Germinal center (tissue), 1 donor: ENCODE measurements at regions not wholly inside any gene's neighbourhood (a gene's known extent, or its start where the extent isn't known, plus 50 kb on each side); places are given as distances from the start of the nearest gene placed in this dataset.

Source experiments
- DNase-seq: peaks from one replicate; pipeline ENCODE4 v3.0.0; 2012; ENCODE audit warnings: mixed read lengths, low spot score

DNA sequence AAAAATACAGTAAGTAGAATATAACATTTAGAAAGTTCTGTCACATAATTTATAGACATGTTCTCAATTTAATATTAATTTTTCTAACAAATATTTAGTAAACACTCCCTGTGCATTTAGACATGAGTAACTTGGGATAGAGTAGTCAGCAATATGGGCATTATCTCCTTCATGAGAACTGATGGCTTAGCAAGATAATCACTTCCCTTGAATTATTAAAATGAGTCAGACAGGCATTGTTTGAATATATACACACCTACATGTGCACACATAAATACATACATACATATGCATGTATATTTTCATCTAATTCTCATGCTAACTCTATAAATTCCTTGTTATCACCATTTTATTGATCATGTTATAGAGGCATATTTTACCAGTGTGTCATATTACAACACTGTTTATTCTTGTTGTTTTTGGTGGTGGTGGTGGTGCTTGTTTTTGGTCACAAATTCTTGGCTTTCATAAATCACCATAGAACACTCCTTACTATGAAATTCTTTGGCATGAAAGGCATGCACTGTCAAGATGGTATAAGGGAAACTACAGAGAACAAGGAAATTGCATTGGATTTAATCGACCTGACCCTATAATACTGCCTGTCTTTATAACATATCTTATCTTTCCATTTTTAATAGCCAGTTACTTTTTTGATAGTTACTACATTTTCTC is 434.5 kb upstream of the MANEA start:
- no peak for DNase-seq

DNA sequence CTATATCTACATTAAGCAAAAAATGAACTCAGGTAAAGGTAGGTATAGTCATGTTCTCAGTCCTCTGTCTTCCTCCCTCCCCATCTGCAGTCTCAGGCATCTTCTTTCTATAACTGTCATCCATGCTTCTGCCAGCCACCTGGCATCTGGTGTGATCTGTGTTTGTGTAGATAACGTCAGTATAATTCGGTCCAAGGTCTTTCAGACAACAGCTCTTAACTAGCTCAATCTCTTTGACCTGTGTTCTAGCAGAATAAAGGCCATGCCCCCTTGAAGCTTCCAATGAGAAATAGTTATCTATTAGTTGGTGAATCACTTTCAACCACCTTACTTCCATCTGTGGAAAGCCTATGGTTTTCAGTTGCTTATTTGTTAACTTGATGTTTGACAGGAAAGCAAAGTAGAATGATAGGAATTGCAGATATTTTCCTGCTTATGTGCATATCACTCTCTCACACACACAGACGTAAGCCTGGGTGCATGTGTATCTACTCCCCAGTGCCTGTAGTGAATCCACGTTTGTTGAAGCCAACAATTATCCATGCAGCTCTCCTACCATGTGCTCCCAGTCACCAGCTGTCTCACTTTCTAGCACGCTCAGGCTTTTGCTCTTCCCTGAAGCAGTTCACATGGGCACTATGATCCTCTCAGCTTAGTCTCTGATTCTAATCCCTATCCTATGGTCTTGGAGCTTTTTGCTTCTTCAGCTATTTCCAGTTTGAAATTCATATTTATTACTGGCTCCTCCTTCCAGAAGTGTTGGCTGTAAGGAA is 433.7 kb upstream of the MANEA start:
- DNase-seq, result no peak

GRCh38 chr6:95145457-95145856 is 431.9 kb upstream of the MANEA start:
- DNase-seq, result no peak

DNA sequence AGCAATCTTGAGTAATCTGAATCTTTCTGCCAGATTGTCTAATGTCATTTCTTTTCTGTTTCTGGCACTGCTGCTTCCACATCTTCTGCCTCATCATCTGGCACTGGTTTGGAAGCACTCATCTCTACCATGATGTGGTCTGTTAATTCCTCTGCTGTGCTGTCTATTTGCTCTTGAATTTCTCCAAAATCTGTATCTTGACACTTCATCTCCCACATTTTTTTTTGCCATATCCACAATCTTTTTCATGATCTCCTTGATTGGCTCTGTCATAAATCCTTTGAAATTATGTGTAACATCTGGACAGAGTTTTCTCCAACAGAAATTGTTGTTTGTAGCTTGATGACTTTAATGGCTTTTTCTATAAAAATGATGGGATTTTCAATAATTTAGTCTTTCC is 417.8 kb upstream of the MANEA start:
- no peak for DNase-seq

DNA sequence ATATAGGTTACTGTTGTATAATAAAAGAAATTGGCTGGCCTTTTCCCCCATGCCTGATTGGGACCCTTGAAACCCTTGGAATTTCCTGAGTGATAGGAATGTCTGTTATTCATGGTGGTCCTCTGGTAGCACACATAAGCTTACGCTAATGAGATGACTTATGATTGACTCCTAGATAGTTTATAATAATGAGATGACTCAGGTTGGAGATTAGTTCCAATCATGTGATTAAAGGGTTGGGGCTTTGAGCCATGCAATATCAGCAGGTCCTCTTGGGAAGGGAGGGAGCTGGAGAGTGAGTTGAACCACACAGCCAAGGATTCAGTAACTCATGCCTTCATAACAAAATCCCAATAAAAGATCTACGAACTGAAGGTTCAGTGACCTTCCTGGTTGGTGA is 407.6 kb upstream of the MANEA start:
- DNase-seq, result no peak

- no peak for DNase-seq
Measured at GRCh38 chr6:95175927-95176675, 401.2 kb upstream of the MANEA start.

- DNase-seq, result no peak
Measured at GRCh38 chr6:95185874-95186273, 391.5 kb upstream of the MANEA start.

DNA sequence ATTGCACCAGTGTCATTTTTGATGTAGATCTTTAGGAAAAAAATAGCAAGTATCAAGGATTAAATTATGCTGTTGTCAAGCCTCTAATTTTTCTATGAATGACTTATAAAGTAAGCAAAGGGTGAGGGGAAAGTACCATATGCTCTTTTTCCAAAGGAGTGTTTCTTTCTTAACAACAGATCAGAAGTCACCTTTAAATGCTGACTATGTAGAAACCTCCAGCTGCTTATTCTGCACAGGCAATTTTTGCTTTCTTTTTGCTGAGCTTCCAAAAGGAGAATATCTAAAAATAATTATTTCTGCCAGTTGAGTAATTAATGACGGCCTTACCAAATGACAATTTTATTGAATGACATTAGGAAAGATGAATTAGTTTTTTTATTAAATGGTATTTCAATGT is 390.6 kb upstream of the MANEA start:
- no peak for DNase-seq

DNA sequence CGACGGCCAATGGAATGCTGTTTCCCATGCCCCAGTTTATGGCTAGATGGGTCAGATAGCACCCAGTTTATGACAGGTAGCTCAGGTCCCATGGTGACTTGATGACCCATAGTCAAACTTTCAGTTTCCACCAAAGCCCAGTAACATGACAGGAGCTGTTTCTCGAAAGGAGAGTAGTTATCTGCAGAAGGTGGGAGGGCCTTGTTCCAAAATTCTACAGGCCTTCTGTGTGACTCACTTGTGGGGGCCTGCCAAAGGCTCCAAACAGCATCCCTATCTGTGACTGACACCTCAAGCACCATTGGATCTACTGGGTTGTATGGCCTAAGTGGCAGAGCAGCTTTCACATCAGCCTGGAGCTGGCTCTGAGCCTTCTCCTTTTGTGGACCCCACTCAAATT is 379.7 kb upstream of the MANEA start:
- no peak for DNase-seq

GRCh38 chr6:95203153-95203754 is 374.1 kb upstream of the MANEA start:
- DNase-seq, result no peak

- DNase-seq, result no peak
Measured at GRCh38 chr6:95204178-95204577, 373.2 kb upstream of the MANEA start.

DNA sequence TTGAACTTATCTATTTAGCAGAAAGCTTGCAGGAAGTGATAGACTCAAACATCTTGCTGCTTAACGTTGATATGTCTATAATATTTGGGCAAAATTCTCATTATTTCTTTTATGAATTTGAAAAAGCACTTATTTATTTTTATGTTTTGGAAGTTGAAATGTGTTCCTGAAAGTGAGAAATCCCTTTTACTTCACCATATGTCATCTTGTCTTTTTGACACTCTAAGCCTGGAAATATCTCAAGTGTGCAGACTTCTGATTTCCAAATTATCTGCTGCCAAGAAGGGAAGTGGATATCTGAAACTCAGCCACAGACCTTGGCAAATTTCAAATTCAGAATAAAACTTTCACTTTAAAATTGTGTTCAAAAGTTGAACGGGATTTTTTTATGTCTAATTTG is 368.7 kb upstream of the MANEA start:
- DNase-seq, result no peak

- no peak for DNase-seq
Measured at GRCh38 chr6:95209074-95209473, 368.3 kb upstream of the MANEA start.

- DNase-seq, result no peak
Measured at GRCh38 chr6:95216555-95216954, 360.8 kb upstream of the MANEA start.

DNA sequence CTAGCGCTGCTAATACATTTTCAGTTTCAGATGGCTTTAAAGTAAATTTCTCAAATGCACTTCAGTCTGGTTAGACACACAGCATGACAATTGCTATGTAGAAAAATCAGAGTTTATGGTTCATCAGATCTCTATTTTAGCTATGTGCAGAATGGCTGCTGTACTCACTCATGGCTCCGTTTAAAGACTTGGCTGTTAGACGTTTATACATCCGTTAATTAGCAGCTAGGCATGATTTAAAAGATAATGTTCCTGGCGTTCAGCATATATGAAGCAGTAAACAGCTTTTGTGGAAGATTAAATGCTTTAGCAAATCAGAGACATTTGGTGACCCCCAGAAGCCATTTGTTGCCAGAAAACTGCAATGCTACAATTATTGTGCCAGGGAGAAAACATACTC is 350.0 kb upstream of the MANEA start:
- no peak for DNase-seq

GRCh38 chr6:95228636-95229035 is 348.7 kb upstream of the MANEA start:
- no peak for DNase-seq

DNA sequence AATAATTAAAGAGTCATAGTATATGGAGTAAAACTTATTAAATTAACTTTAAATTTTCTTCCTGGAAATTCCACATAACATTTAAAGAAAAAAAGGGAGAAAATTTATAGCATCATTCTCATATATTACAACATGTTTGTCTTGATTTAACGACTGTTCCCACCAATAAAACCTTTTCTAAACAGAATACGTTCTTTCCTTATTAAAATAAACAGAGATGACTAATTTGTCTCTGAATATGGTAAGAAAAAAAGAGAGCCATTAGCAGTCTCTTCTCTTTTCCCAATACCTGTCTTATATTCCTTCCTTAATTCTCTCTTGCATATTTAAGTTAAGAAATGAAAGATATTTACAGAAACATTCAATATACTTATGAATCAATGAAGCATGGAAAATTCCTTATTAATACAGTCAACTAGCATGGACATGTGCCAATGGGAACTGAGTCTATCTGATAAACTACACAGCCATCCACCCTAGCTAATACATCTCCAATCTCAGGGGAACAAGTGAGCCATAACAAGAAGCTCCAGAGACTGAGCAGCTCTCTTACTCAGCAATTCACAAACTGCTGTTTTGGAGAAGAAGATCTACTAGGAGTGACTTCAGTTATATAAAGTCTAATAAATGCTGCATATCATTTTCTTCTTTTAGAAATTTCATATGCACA is 347.1 kb upstream of the MANEA start:
- DNase-seq, result no peak

GRCh38 chr6:95231416-95231815 is 345.9 kb upstream of the MANEA start:
- no peak for DNase-seq

DNA sequence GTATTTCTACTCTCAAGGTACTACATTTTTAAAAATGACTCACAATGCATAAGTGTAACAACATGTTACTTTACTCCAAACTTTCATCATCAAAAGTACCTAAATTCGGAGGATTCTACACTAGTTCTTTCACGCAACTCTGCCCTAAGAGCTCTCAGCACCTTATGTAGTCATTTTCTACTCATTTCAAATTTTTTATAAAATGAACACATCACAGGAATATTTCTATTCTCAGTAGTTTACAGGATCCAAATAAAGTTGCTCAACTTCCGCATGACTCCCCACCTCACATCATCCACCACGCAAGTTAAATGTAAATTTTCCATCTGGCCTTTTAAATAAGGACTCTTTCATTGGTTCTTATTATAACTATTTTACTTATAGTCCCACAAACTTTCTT is 344.9 kb upstream of the MANEA start:
- no peak for DNase-seq

DNA sequence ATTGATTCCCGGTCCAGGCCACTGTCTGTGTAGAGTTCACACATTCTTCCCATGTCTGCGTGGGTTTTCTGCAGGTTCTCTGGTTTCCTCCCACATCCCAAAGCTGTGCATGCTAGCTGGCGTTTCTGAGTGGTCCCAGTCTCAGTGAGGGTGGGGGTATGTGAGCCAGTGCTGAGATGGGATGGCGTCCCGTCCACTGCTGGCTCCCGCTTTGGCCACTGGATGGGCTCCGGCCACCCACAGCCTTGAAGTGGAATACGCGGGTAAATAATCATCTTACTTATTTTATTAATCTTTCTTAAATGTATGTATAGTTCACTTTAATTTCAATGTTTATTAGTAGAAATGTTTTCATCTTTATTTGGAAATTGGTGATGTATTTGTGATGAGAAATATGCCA is 343.5 kb upstream of the MANEA start:
- no peak for DNase-seq

DNA sequence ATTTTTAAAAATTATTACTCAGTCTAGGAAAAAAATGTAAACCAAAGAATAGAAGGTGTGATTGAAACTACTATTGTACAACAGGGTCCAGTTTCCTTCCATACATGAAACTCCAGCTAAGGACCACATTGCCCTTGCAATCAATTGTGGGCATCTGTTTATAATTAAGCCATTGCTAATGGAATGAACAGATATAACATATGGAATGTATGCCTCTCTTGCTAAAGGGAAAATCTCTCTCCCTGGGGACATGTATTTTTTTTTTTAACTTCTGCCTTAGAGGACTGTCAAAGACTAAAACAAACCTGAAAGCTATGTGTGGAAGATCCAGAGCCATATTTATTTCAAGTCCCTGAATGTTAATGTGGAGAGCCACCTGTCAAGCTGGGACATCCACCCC is 336.8 kb upstream of the MANEA start:
- DNase-seq, result no peak

GRCh38 chr6:95242560-95242959 is 334.8 kb upstream of the MANEA start:
- DNase-seq, result no peak
